Hematopoietic multipotent progenitor cell treated with erythropoietin and hydrocortisone succinate and interleukin-3 and kit ligand, for 6 days (in vitro differentiated cells): ENCODE measurements at regions not wholly inside any gene's neighbourhood (a gene's known extent, or its start where the extent isn't known, plus 50 kb on each side); places are given as distances from the start of the nearest gene placed in this dataset.
A peak's percentile ranks its signal among the peaks of the same experiment; 100 is the strongest.
"Not testable (repeated sequence)": the region's sequence is repeated elsewhere in the genome, so short reads cannot be mapped to it uniquely, and the experiment has no call there.

Experiments
- DNase-seq: peaks from one replicate; pipeline ENCODE4 v3.0.0-alpha.2; 2015

GRCh38 chrX:112997991-112998390 lies 157.4 kb upstream of the AMOT start:
- DNase-seq, result no peak

- DNase-seq, result no peak
These were observed 151.2 kb upstream of the AMOT start for GRCh38 chrX:112991801-112992200.

- no peak for DNase-seq
These were observed 139.2 kb upstream of the AMOT start for GRCh38 chrX:112979879-112980278.

- DNase-seq, result no peak
These were observed 127.9 kb upstream of the AMOT start for GRCh38 chrX:112968351-112969133.

GRCh38 chrX:112967903-112968302 lies 127.3 kb upstream of the AMOT start:
- DNase-seq, result no peak

GRCh38 chrX:112967341-112967740 lies 126.7 kb upstream of the AMOT start:
- DNase-seq, result no peak

- DNase-seq, result no peak
These were observed 121.3 kb upstream of the AMOT start for GRCh38 chrX:112961981-112962380.

- DNase-seq, result no peak
These were observed 107.5 kb upstream of the AMOT start for GRCh38 chrX:112947981-112948615.

- DNase-seq, result no peak
These were observed 105.6 kb upstream of the AMOT start for GRCh38 chrX:112946227-112946626.

- DNase-seq, result no peak
These were observed 105.2 kb upstream of the AMOT start for GRCh38 chrX:112945826-112946225.

GRCh38 chrX:112941209-112941837 lies 100.7 kb upstream of the AMOT start:
- no peak for DNase-seq

GRCh38 chrX:112935029-112935428 lies 94.4 kb upstream of the AMOT start:
- no peak for DNase-seq

GRCh38 chrX:112931900-112932299 lies 91.3 kb upstream of the AMOT start:
- no peak for DNase-seq

- DNase-seq, result no peak
These were observed 90.8 kb upstream of the AMOT start for GRCh38 chrX:112931478-112931877.

- not testable (repeated sequence) for DNase-seq
These were observed 82.8 kb upstream of the AMOT start for GRCh38 chrX:112923381-112923780.

GRCh38 chrX:112913807-112914206 lies 73.2 kb upstream of the AMOT start:
- peak; percentile 1 for DNase-seq

- DNase-seq, result no peak
These were observed 69.8 kb upstream of the AMOT start for GRCh38 chrX:112910418-112910817.

GRCh38 chrX:112901869-112902725 lies 61.5 kb upstream of the AMOT start:
- DNase-seq, result no peak

- no peak for DNase-seq
These were observed 55.4 kb upstream of the AMOT start for GRCh38 chrX:112896051-112896450.
